RWPE1 (cell line): ENCODE measurements at regions not wholly inside any gene's neighbourhood (a gene's known extent, or its start where the extent isn't known, plus 50 kb on each side); places are given as distances from the start of the nearest gene placed in this dataset.
A peak's percentile ranks its signal among the peaks of the same experiment; 100 is the strongest.

Experiments
- CTCF ChIA-PET: fragments of 350-600 bp; sonication (Branson Sonifier 250); formaldehyde crosslinking; extraction: SDS; loops from one replicate; lab custom pipeline; 2021; lab: Yijun Ruan, JAX
- POLR2A ChIA-PET: fragments of 400-600 bp; formaldehyde crosslinking; extraction: SDS; loops from one replicate; lab custom pipeline; 2020; ENCODE audit warnings: antibody characterized with exemption; ENCODE audit not compliant: low non-redundant PET; lab: Yijun Ruan, JAX
- DNase-seq: peaks from one replicate; pipeline ENCODE4 v3.0.0; 2012; ENCODE audit warnings: low spot score
- H3K27ac ChIP-seq: fragments of 450-650 bp; 2 replicates; pipeline ENCODE4 v1.5.1; 2017
- CTCF ChIP-seq: fragments of 450-650 bp; conservative IDR thresholded peaks from 2 replicates; pipeline ENCODE4 v1.5.1; 2017; ENCODE audit warnings: low read depth, mild to moderate bottlenecking

GRCh38 chr2:9102861-9103662 lies 99.6 kb upstream of the MBOAT2 start:
- ChIA-PET CTCF (interaction anchor here (0.6 kb wide), 1 partner anchor 742 kb away, joined by 3 read pairs; no protein-coding TSS in a partner anchor), POLR2A (no interaction called here)
- no peak for DNase-seq
- TF ChIP-seq CTCF, result no peak
- H3K27ac ChIP-seq, result peak overlapping the region; percentile 5; the same call in 1 of the 2 replicates

- H3K27ac ChIP-seq, result no peak overlapping the region
- CTCF ChIA-PET, result no interaction called here
- no peak for DNase-seq
- POLR2A ChIA-PET, result no interaction called here
- no peak for TF ChIP-seq CTCF
These were observed 98.4 kb upstream of the MBOAT2 start for GRCh38 chr2:9101763-9102425.

- TF ChIP-seq CTCF, result no peak
- CTCF ChIA-PET, result no interaction called here
- POLR2A ChIA-PET, result no interaction called here
- H3K27ac ChIP-seq, result no peak overlapping the region
- no peak for DNase-seq
These were observed 96.8 kb upstream of the MBOAT2 start for GRCh38 chr2:9100080-9100876.

GRCh38 chr2:9099341-9099751 lies 95.9 kb upstream of the MBOAT2 start:
- no peak for DNase-seq
- H3K27ac ChIP-seq, result no peak overlapping the region
- POLR2A ChIA-PET, result no interaction called here
- TF ChIP-seq CTCF, result no peak
- CTCF ChIA-PET, result no interaction called here

GRCh38 chr2:9097892-9098291 lies 94.4 kb upstream of the MBOAT2 start:
- no peak overlapping the region for H3K27ac ChIP-seq
- CTCF ChIA-PET, result no interaction called here
- DNase-seq, result no peak
- TF ChIP-seq CTCF, result no peak
- POLR2A ChIA-PET, result no interaction called here

- H3K27ac ChIP-seq, result no peak overlapping the region
- no peak for TF ChIP-seq CTCF
- ChIA-PET POLR2A (no interaction called here), CTCF (no interaction called here)
- DNase-seq, result no peak
These were observed 93.8 kb upstream of the MBOAT2 start for GRCh38 chr2:9097239-9097638.
